Natural killer cell (primary cell): ENCODE measurements at regions not wholly inside any gene's neighbourhood (a gene's known extent, or its start where the extent isn't known, plus 50 kb on each side); places are given as distances from the start of the nearest gene placed in this dataset.

Experiments
- ATAC-seq, 3 donors: fragments of 150-1000 bp in 2 of 3; fragments of 200-7000 bp in 1 of 3; cut with Tn5 transposase; 1 replicate in 1 of 3; 2 replicates in 2 of 3; pipeline ENCODE4 v1.10.0; 2021; ENCODE audit warnings: mild to moderate bottlenecking in 2 of 3, moderate library complexity in 2 of 3
- DNase-seq, 2 donors: peaks; one replicate each; pipeline versions ENCODE4 v3.0.0 to v3.0.0-alpha.2; 2013 to 2021; ENCODE audit warnings: mixed read lengths in 1 of 2
- H3K27ac ChIP-seq: one replicate; pipeline ENCODE4 v1.5.1; 2013; ENCODE audit warnings: mild to moderate bottlenecking, low read length
- H3K27me3 ChIP-seq: one replicate; pipeline ENCODE4 v1.6.1; 2013; ENCODE audit warnings: low read length; ENCODE audit not compliant: control insufficient read depth, insufficient read depth
- H3K36me3 ChIP-seq: one replicate; pipeline ENCODE4 v1.6.1; 2013; ENCODE audit warnings: low read length; ENCODE audit not compliant: control insufficient read depth, insufficient read depth
- H3K4me1 ChIP-seq: one replicate; pipeline ENCODE4 v1.6.1; 2013; ENCODE audit warnings: low read length; ENCODE audit not compliant: control insufficient read depth, insufficient read depth
- H3K4me3 ChIP-seq: one replicate; pipeline ENCODE4 v1.5.1; 2013; ENCODE audit warnings: low read length
- H3K9me3 ChIP-seq: one replicate; pipeline ENCODE4 v1.6.1; 2013; ENCODE audit warnings: low read length; ENCODE audit not compliant: control insufficient read depth, insufficient read depth
- H3K27ac Mint-ChIP-seq, 2 donors: one replicate each; pipeline ENCODE4 v1.8.0; 2022; ENCODE audit warnings: mild to moderate bottlenecking in 2 of 2, mixed read lengths in 2 of 2, moderate library complexity in 1 of 2
- H3K27me3 Mint-ChIP-seq, 2 donors: one replicate each; pipeline ENCODE4 v1.8.0; 2022; ENCODE audit warnings: low read depth in 2 of 2, mixed read lengths in 2 of 2
- H3K36me3 Mint-ChIP-seq: one replicate; pipeline ENCODE4 v1.8.0; 2022; ENCODE audit warnings: mixed read lengths
- H3K4me1 Mint-ChIP-seq, 2 donors: one replicate each; pipeline ENCODE4 v1.8.0; 2022; ENCODE audit warnings: mixed read lengths in 2 of 2
- H3K4me3 Mint-ChIP-seq: one replicate; pipeline ENCODE4 v1.8.0; 2022; ENCODE audit warnings: mild to moderate bottlenecking, moderate library complexity, mixed read lengths
- H3K9me3 Mint-ChIP-seq, 2 donors: one replicate each; pipeline ENCODE4 v1.8.0; 2022; ENCODE audit warnings: mixed read lengths in 2 of 2
- CTCF ChIP-seq: fragments of 200-600 bp; IDR thresholded peaks from one replicate; pipeline ENCODE4 v1.8.0; 2022; ENCODE audit warnings: antibody characterized with exemption
- WGBS: methylation state at CpG from one replicate; pipeline ENCODE4 v1.1.7; 2013; ENCODE audit warnings: missing lambda C conversion rate; ENCODE audit not compliant: insufficient coverage; 5-methylcytosine and 5-hydroxymethylcytosine counted together
- intact Hi-C: fragments of 100-400 bp; cut with micrococcal nuclease; formaldehyde crosslinking; loops from one replicate; pipeline ENCODE4 v1.14.2; 2022

DNA sequence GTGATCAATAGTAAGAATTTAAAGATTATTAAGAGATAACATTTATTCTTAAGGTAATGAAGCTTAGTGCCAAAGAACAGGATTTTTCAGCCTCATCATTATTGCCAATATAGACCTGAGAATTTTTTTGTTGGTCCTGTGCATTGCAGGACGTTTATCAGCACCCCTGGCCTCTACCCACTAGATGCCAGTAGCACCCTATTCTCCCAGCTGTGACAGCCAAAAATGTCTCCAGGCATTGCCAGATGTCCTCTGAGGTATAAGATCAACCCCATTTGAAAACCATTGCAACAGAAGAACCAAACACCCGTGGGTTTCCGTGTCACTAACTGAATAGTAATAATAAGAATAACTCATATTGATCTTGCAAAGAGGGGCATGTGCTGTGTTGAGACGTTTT, 700.0 kb upstream of the SOX11 start:
- no peaks in the 10 kb centered on the region for H3K9me3 ChIP-seq
- no peaks in the 10 kb centered on the region for H3K36me3 ChIP-seq
- ATAC-seq (no peak), DNase-seq (no peak)
- no peak overlapping the region for H3K27ac Mint-ChIP-seq
- H3K27me3 Mint-ChIP-seq, result no peaks in the 10 kb centered on the region
- H3K36me3 Mint-ChIP-seq, result no peaks in the 10 kb centered on the region
- intact Hi-C loops, result no loop called here
- H3K4me1 ChIP-seq, result no peaks in the 10 kb centered on the region
- no peak overlapping the region for H3K4me3 Mint-ChIP-seq
- no peak overlapping the region for H3K27ac ChIP-seq
- no peak overlapping the region for H3K4me3 ChIP-seq
- peaks cover 7 to 10% of the 10 kb centered on the region in 2 donors for H3K9me3 Mint-ChIP-seq
- 42% methylated on average over 2 of the region's 4 CpGs for WGBS
- TF ChIP-seq CTCF, result no peak
- no peaks in the 10 kb centered on the region for H3K4me1 Mint-ChIP-seq
- no peaks in the 10 kb centered on the region for H3K27me3 ChIP-seq

DNA sequence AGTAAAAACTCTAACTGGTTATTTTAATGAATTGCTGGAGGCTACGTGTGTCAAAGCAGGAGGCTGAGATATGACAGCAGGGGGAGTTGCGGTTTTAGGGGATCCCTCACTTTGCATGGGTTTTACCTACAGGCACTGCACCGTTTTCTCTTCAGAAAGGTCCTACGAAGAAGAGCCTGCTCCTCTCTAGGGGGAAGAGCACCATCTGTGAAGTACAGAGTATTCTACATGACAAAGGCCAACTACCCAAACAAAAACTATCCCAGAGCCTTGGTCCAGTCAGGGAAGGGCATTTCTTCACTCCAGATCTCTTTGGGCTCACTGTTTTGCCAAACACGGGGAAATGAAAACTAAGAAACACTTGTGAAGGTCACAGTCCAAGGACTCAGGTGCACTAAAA, 696.7 kb upstream of the SOX11 start:
- no peaks in the 10 kb centered on the region for H3K27me3 ChIP-seq
- H3K36me3 ChIP-seq, result no peaks in the 10 kb centered on the region
- no peaks in the 10 kb centered on the region for H3K4me1 ChIP-seq
- H3K27ac Mint-ChIP-seq, result no peak overlapping the region
- 75% methylated on average over 5 of the region's 5 CpGs for WGBS
- H3K9me3 Mint-ChIP-seq, result peaks cover 9 to 13% of the 10 kb centered on the region in 2 donors
- no peaks in the 10 kb centered on the region for H3K36me3 Mint-ChIP-seq
- H3K4me1 Mint-ChIP-seq, result no peaks in the 10 kb centered on the region
- H3K27ac ChIP-seq, result no peak overlapping the region
- no peaks in the 10 kb centered on the region for H3K9me3 ChIP-seq
- ATAC-seq, result no peak
- intact Hi-C loops, result no loop called here
- H3K4me3 Mint-ChIP-seq, result no peak overlapping the region
- no peak for TF ChIP-seq CTCF
- H3K4me3 ChIP-seq, result no peak overlapping the region
- no peak for DNase-seq
- H3K27me3 Mint-ChIP-seq, result no peaks in the 10 kb centered on the region

DNA sequence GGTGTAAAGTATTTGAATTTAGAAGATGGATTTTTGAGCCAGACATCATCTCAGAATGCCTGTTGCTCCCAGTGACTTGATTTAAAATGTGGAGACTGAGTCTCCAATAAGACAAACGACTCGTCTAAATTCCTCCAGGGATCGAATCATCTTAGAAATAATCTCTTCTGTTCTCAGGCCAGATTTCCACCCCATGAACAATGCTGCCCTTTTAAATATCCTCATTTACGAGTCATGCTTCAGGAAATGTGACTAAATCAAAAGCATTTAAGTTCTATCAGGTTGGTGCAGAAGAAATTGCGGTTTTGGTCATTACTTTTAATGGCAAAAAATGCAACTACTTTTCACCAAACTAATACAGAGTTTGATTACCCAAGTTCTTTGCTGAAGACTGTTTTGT, 684.6 kb upstream of the SOX11 start:
- DNase-seq, result no peak
- Mint-ChIP-seq H3K36me3 (peaks cover 8% of the 10 kb centered on the region), H3K4me1 (no peaks in the 10 kb centered on the region), H3K27me3 (no peaks in the 10 kb centered on the region), H3K27ac (no peak overlapping the region), H3K4me3 (no peak overlapping the region), H3K9me3 (peaks cover 34% of the 10 kb centered on the region in 2 donors)
- 81% methylated on average over 5 of the region's 5 CpGs for WGBS
- Histone ChIP-seq H3K36me3 (no peaks in the 10 kb centered on the region), H3K9me3 (peaks cover 9% of the 10 kb centered on the region), H3K27me3 (no peaks in the 10 kb centered on the region), H3K4me1 (no peaks in the 10 kb centered on the region), H3K4me3 (no peak overlapping the region), H3K27ac (no peak overlapping the region)
- ATAC-seq, result no peak
- intact Hi-C loops, result no loop called here
- no peak for TF ChIP-seq CTCF

- H3K4me1 Mint-ChIP-seq, result no peaks in the 10 kb centered on the region
- H3K9me3 ChIP-seq, result peaks cover 11% of the 10 kb centered on the region
- WGBS, result 79% methylated on average over 4 of the region's 5 CpGs
- no peaks in the 10 kb centered on the region for H3K36me3 ChIP-seq
- ATAC-seq (no peak), DNase-seq (no peak)
- no peaks in the 10 kb centered on the region for H3K36me3 Mint-ChIP-seq
- H3K27ac ChIP-seq, result no peak overlapping the region
- H3K27ac Mint-ChIP-seq, result no peak overlapping the region
- no peaks in the 10 kb centered on the region for H3K27me3 Mint-ChIP-seq
- H3K9me3 Mint-ChIP-seq, result peaks cover 17 to 18% of the 10 kb centered on the region in 2 donors
- H3K4me3 Mint-ChIP-seq, result no peak overlapping the region
- intact Hi-C loops, result no loop called here
- H3K27me3 ChIP-seq, result no peaks in the 10 kb centered on the region
- no peaks in the 10 kb centered on the region for H3K4me1 ChIP-seq
- H3K4me3 ChIP-seq, result no peak overlapping the region
- no peak for TF ChIP-seq CTCF
These were observed 672.9 kb upstream of the SOX11 start for GRCh38 chr2:5019324-5019723.
